ENCODE measurements at regions not wholly inside any gene's neighbourhood (a gene's known extent, or its start where the extent isn't known, plus 50 kb on each side); places are given as distances from the start of the nearest gene placed in this dataset.

DNA sequence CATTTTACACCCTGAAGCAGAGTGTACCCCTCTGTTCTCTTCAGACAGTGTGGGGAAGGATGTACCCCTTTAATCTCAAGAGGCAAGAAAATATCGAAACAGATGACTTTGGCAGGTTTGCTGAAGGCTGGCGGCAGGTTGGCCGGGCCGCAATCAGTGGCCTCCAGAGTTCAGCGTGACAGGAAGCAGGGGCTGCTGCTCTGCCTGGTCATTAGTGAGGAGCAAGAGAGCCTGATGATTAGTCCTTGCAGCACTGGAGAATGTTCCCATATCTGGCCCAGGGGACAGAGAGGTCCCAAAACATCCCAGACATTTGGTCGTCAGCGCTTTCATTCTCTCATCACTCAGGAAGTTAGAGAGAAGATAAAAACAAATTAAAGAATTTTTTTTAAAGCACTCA, 352.8 kb downstream of the SPRY1 start:
- TF ChIP-seq, protein P1, sequence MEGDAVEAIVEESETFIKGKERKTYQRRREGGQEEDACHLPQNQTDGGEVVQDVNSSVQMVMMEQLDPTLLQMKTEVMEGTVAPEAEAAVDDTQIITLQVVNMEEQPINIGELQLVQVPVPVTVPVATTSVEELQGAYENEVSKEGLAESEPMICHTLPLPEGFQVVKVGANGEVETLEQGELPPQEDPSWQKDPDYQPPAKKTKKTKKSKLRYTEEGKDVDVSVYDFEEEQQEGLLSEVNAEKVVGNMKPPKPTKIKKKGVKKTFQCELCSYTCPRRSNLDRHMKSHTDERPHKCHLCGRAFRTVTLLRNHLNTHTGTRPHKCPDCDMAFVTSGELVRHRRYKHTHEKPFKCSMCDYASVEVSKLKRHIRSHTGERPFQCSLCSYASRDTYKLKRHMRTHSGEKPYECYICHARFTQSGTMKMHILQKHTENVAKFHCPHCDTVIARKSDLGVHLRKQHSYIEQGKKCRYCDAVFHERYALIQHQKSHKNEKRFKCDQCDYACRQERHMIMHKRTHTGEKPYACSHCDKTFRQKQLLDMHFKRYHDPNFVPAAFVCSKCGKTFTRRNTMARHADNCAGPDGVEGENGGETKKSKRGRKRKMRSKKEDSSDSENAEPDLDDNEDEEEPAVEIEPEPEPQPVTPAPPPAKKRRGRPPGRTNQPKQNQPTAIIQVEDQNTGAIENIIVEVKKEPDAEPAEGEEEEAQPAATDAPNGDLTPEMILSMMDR (optimal IDR thresholded peaks at IDR 0.05 in 1 of 3, IDR thresholded peaks at IDR 0.05 in 1 of 3, conservative IDR thresholded peaks at IDR 0.05 in 1 of 3; ENCODE audit: extremely low read depth in 1 of 3, insufficient read depth in 2 of 3, low read length in 3 of 3): no peak
- TF ChIP-seq EZH2 (IDR thresholded peaks at IDR 0.05; ENCODE audit: low read length): no peak
